GM23338 (cell line): ENCODE measurements at regions not wholly inside any gene's neighbourhood (a gene's known extent, or its start where the extent isn't known, plus 50 kb on each side); places are given as distances from the start of the nearest gene placed in this dataset.

Source experiments
- CREB1 ChIP-seq: fragments of 250-450 bp; sonication (Bioruptor Pico); IDR thresholded peaks from 2 replicates; pipeline ENCODE4 v1.5.0; 2020; ENCODE audit warnings: low read depth, mild to moderate bottlenecking, moderate library complexity
- CTCF ChIP-seq, 2 experiments: fragments of 200-600 bp in 1 of 2; sonication (generic) in 1 of 2; conservative IDR thresholded peaks; 2 replicates each; pipeline versions ENCODE4 v1.5.1 to v1.6.1; 2016 to 2017; ENCODE audit warnings: antibody characterized with exemption in 2 of 2, low read depth in 2 of 2, mild to moderate bottlenecking in 2 of 2, moderate library complexity in 1 of 2
- EZH2 ChIP-seq: fragments of 200-600 bp; sonication (generic); IDR thresholded peaks from one replicate; pipeline ENCODE4 v1.8.0; 2017; ENCODE audit warnings: antibody characterized with exemption, mild to moderate bottlenecking, low read depth; ENCODE audit not compliant: unreplicated experiment
- JUNB ChIP-seq: IDR thresholded peaks from one replicate; pipeline ENCODE4 v1.6.1; 2016; ENCODE audit warnings: antibody characterized with exemption; ENCODE audit not compliant: unreplicated experiment
- POLR2AphosphoS5 ChIP-seq: IDR thresholded peaks from 2 replicates; pipeline ENCODE4 v1.6.1; 2016; ENCODE audit warnings: antibody characterized with exemption, low read depth
- REST ChIP-seq: IDR thresholded peaks from one replicate; pipeline ENCODE4 v1.6.1; 2018; ENCODE audit warnings: antibody characterized with exemption; ENCODE audit not compliant: unreplicated experiment

DNA sequence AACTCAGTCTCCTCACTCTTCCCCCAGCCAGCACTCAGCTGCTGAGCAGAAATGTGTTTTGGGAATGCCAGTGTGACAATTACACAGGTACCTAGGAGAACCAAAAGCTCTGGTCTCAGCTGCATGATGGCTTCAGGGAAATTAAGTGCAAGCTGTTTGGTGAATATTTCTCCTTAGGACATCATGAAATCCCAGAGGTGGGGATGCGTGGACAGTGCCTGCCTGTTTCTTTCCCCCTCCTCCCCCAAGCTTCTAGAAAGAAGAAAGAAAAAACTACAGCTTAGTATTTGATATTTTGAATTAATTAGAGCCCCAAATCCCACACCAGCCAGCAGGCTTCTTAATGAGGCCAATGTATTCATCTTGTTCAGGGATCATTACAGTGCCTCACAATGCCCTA is 243.0 kb downstream of the IDS start:
- TF ChIP-seq CTCF (conservative IDR thresholded peaks at IDR 0.05; ENCODE audit: low read depth in 2 of 2) (no peak), CREB1 (CRISPR knock-in tag) (no peak), EZH2 (no peak), JUNB (no peak), REST (no peak), POLR2AphosphoS5 (no peak)
